Stimulated activated CD4-positive, alpha-beta T cell treated with anti-CD3 and anti-CD28 coated beads, TNF-alpha, amount 100 ng/mL, for 24 hours (primary cell): ENCODE measurements at regions not wholly inside any gene's neighbourhood (a gene's known extent, or its start where the extent isn't known, plus 50 kb on each side); places are given as distances from the start of the nearest gene placed in this dataset.
"Not testable (repeated sequence)": the region's sequence is repeated elsewhere in the genome, so short reads cannot be mapped to it uniquely, and the experiment has no call there.

Experiments
- DNase-seq, 3 experiments: peaks; one replicate each; pipeline ENCODE4 v3.0.0-alpha.2; 2020; ENCODE audit warnings: low read depth in 3 of 3

DNA sequence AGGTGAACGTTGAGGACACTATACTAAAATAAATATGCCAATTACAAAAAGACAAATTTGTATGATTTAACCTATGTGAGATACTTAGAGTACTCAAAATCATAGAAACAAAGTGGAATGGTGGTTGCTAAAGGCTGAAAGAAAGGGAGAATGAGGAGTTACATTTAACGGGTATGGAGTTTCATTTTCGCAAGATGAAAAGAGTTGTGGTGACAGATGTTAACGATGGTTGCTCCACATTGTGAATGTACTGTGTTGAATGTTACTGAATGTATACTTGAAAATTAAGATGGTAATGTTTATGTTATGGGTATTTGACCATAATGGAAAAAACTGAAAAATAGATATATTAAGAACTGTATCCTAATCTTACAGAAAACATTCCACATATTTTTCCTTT, 51.3 kb upstream of the MOCS2 start:
- no peak for DNase-seq

DNA sequence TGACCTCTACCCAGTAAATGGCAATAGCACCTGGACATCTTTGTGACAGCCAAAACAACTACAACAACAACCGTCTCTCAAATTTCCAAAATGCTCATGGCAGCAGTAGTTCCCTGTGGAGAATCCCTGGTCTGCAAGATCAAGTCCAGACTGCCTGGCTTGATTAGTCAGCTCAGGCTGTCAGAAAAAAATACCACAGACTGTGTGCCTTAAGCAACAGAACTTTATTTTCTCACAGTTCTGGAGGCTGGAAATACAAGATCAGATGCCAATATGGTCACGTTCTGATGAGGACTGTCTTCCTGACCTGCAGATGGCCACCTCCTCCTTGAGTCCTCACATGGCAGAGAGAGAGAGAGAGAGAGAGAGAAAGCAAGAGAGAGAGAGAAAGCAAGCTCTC, 52.3 kb upstream of the MOCS2 start:
- no peak for DNase-seq

DNA sequence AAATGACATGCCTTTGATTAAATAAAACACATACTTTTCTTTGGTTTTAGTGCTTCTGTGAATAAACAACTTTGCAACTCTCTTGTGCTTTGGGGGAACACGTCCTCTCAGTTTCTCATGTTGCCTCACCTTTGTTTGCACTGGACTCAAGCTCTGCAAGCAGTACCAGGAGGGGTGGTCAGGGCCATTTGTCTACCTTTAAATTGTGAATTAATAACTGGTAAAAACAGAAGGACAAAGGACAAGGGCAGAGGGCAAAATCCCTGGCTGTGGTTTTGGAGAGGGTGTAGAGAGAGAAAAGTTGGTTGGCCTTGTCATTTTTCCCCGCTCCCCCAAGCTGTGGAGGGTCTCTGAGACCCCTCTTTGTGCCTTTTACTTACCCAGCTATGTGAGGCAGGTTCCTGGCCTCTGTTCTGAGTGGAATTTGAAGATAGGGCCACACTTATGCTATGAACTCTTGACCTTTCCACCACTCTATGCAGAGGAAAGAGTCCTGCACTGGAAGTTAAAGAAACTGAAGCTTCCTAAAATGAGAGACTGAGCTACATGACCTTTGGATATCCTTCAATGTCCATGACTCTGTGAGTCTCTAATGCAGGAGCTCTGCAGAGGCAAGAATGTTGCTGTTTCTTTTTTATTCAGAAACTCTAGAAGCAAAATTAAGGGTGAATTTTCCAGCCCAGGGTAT, 55.1 kb upstream of the MOCS2 start:
- DNase-seq, result no peak

DNA sequence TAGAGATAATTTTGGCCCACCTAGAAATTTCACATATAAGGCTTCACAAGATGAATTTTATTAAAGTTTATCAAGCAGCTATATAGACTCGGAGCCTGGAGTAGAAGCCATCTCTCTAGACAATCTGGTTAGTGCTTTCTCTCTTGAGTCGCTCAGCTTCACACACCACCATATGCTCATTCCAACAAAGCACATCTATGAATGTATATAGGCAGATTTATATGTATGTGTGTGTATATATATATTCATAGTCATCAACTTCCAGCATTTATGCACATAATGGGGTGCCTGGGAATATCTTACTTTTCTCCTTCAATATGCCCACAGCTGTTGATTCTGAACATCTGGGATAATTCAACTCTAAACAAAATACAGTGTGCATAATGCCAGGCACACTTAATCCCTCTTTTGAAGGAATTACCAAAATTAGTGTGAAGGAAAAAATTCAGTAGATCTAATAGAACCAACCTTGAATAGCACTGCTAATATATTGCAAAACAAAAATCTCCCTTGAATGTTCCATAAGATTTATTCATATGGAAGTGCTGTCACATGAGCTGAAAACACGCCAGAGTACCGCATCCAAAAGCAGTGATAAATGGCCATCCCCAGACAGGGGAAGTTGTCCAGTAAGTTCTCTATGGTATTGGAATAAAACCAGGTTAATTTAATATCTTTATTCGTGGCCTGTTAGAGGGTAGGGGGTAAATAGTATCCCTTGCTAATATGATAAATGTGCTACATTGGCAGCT, 56.0 kb upstream of the MOCS2 start:
- DNase-seq, result no peak

DNA sequence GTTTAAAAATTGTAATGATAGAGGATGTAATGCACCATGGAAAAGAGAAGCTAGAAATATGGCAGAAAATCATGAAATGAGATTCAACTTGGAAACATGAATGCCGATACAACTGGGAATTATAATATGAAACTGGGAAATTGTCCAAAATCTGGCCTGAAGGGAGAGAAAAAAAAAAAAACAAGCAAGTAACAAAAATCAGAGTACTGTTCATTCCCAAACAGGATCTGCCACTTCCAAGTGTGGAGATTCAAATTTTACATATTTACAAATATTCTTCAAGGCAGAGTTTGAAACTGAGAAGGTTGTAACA, 56.6 kb upstream of the MOCS2 start:
- no peak for DNase-seq

DNA sequence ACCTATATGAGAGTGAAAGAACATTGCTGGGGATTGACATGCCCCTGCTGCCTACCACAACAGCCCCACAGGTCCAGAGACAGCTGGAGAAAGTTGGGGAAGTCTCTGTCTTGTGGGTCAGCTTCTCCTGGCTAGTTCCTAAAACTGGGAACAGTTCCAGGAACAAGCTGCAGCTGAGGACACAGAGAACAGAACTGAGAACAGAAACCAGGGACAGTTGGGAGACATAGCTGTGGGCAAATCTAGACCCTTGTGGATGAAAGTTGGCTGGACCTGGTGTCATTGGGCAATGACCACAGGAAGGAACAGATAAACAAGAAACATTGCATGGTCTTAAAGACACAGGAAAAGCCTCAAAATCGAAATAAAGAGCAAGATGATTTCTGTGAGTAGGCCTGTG, 58.3 kb upstream of the MOCS2 start:
- DNase-seq, result no peak

DNA sequence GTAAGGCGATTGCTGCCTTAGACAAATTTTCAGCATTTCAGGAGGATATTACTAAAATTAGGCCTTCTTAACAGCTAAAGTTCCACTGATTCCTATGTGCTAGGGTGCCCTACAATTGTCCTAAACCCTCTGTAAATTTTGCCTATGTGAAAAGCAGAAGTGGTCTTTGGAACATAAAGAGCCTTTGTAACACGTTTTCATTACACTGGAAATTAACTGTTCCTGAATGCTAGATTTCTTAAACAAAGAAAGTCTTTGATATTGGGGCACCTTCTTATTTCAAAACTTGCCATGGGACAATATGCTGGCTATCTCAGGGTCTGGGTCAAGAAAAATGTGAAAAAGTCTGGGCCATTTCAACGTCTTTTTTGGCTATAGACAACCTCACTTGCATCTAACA, 60.4 kb upstream of the MOCS2 start:
- DNase-seq, result no peak

DNA sequence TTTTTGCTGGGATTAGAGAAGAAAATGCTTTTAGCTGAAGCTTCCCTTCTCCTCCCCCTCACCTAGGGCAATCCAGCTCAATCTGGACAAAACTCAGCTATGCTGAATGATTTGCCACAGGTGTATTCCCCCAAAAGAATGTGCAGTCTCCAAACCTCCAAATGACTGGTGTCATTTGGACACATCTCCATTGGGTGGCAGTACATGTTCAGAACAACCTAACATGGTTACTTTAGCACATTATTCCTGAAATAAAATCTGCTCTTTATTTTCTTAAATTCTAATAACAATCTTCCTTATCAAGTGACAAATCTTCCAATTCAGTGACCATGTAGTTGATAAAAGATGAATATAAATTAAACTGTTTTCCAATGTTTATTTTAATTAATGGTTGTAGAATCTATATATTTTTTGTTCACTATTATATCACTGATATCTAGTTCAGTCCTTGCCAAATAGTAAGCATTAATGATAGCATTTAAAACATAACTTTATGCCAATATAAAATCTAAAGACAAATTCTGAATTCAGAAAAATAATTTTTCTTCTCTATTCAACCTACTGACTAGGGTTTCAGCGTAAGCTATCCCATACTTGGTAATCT, 61.3 kb upstream of the MOCS2 start:
- no peak for DNase-seq

DNA sequence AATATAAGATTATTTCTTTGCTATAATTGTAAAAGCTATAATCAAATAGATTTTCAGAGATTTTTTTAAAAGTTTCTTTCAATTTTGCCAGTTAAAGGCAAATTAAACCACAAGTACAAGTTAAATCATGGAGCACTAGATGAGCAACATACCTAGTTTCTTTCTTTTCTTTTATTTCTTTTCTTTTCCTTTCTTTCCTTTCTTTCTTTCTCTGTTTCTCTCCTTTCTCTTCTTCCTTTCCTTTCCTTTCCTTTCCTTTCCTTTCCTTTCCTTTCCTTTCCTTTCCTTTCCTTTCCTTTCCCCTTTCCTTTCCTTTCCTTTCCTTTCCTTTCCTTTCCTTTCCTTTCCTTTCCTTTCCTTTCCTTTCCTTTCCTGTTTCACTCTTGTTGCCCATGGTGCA, 62.5 kb upstream of the MOCS2 start:
- DNase-seq, result not testable (repeated sequence)

DNA sequence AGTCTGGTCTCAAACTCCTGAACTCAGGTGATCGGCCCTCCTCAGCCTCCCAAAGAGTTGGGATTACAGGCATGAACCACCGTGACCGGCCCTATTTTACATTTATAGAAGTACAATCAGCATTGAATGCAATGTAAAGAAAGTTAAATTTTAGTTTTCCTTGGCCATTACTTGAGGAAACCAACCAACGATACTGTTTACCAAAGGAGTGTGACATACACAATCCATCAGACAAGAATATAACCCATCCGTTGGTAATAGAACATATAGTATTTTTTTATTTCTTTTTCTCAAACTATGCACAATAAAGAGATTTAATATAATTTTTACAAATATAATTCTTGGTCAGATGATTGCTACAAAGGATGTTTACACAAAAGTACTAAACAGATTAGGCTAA, 63.1 kb upstream of the MOCS2 start:
- no peak for DNase-seq

DNA sequence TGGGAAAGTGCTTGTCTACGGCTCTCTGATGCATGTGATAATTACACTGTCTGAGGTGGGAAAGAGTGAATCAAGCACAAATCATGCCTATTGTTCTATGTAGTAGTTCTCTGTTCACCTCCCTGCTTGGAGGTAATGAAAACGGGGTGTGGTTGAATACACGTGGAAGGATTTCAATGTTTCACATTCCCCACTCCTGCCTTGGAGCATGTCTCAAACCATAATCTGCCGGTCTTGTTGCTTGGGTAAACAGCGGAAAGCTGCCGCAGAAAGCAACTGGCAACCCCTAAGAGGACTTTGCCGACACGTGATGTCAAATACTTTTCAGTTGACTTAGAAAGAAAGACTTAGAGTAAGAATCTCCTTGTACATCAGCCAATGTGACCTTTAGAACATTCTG, 63.5 kb upstream of the MOCS2 start:
- no peak for DNase-seq

DNA sequence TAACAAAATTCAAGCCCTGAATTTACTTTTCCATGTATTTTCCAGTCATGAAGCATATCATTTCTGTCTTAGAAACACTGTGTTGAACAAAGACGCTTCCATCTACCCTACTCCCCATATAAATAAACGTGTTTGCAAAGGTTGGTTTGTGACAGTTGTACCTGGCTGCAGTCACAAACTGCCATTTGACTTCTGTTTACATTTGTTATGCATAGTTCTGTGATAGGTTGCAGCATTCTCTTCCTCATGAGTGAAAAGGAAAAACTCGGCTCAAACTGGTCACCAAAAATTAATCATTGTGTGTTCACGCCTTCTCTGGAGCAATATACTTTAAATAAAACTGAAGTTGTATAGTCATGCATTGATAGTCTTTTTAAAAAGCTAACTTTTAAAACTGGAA, 69.3 kb upstream of the MOCS2 start:
- no peak for DNase-seq

DNA sequence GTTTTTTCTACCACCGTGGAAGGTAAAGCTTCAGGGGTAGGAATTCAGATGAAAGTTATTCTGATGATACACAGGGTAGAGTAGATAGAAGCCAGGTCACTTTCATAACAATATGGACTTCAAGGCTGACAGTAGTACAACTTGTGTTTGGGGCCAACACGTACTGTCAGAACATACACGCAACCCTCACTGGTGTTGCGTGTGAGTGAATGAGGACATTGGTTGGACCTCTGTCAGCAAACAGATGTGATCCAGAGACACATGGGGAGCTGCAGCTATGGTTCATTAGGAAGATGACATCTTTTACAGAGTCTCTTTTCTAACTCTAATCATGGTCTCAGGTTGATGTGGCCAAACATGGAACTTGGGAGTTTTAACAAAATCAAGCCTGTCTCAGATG, 70.1 kb upstream of the MOCS2 start:
- DNase-seq, result no peak

DNA sequence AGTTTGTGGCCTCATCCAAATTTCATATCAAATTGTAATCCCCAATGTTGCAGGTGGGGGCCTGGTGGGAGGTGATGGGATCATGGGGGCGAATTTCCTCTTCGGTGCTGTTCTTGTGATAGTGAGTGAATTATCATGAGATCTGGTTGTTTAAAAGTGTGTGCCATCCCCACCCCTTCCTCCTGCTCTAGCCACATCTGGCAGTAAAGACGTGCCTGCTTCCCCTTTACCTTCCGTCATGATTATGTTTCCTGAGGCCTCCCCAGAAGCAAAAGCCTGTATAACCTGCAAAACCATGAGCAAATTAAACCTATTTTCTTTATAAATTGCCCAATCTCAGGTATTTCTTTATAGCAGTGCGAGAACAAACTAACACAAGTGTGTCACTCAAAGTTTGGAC, 71.0 kb upstream of the MOCS2 start:
- DNase-seq, result no peak

DNA sequence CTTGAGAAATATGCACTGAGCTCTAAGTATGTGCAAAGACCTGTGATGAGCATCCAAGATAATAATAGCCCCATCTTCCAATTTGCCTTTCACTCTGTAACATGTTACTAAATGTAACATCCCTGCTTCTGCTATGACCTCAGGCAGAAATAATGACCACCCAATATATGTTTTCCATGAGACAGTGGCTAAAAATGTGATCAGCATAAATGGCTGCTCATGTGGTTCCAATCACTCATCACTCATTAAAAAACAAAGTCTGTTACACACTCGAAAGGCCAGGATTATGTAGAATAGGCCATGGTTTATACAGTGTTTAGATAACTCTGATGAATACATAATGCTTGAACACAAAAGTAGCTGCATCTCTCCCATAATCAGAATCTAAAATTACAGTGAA, 71.4 kb upstream of the MOCS2 start:
- DNase-seq, result no peak

DNA sequence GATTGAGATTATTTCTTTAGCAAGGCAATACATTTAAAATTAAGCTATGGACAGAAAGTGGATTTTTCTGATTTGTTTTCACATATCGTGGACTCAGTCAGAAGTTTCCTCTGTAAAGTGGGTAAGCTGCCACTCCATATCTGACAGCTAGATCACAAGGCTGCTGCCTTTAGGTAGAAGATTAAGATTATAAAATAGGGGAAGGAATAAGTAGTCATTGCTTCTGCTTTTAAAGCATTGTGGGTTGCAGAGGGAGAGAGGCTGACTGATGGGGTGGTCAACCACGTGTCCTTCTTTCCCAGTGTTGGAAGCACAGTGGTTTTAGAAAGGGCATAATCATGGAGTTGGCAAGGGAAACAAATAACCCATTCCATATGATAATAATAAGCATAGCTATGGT, 74.3 kb upstream of the MOCS2 start:
- DNase-seq, result no peak

DNA sequence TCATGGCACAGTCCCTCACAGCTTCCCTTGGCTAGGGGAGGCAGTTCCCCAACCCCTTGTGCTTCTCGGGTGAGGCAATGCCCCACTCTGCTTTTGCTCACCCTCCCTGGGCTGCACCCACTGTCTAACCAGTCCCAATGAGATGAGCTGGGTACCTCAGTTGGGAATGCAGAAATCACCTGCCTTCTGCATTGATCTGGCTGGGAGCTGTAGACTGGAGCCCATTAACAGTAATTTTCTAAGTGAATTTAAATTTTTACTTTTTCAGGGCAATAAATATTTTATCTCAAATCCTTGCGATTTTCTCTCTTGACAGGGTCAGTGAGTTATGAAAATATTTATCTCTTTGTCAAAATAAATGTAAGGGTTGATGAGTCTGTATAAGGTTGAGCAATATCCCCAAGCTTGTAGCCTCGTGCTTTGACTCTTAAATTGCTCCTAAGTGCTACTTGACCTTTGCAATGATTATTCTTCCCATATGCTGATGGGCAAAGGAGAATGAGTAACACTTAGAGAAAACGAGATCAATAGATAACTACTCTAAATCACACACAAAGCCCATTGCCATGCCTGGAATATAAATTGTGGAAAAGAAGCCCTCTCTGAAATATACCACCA, 82.1 kb upstream of the MOCS2 start:
- no peak for DNase-seq

DNA sequence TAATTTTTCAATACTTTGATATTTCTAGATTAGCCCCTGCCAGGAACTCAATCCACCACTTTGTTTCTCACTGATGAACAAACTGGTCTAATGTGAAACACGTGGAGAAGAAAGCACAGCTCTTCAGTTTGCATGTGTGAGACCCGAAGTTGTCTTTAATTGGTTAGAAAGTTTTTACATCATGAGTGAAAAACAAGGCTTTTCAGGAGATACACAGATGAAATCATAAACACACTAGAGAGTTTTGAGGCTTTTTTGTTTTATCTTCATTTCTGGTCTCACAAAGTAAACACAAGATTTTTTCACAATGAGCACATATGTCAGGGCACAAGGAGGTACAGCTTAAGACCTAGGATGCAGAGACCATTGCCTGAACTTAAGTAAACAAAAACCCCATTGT, 84.5 kb upstream of the MOCS2 start:
- DNase-seq, result no peak

DNA sequence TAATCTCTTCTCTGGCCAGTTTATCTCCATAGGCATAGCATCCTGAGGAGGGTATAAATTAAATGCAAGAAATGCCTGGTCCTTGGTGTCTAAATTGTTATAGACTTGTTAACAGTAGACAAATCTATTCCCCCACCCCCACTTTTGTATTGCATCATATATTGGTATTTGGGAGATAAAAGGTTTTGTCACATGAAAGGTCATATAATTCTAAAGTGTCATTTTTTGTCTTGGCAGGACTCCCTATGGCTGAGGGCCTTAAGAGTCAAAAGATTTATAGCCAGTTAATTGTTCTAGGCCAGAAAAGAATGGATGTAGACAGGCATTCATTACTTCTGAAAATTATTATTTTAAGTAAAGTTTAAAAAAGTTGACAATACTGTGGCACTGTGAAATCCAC, 90.3 kb upstream of the MOCS2 start:
- DNase-seq, result no peak

DNA sequence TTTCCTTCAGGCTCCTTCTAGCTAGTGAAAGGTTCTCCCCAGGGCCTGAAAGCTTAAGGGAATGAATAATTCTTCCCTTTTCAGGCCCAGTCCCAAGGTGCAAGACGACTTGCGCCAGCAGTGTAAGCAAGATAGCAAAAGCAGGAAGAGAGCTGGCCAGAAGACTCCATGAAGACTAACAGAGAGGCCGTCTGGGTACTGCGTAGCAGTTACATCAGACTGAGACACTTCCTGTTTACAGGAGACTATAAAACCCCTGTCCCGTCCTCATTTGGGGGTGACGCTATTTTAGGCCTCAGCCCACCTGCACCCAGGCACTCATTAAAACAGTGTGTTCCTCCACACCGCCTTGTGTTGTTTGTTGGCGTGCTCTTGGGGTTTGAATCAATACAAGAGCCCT, 90.7 kb upstream of the MOCS2 start:
- DNase-seq, result no peak

DNA sequence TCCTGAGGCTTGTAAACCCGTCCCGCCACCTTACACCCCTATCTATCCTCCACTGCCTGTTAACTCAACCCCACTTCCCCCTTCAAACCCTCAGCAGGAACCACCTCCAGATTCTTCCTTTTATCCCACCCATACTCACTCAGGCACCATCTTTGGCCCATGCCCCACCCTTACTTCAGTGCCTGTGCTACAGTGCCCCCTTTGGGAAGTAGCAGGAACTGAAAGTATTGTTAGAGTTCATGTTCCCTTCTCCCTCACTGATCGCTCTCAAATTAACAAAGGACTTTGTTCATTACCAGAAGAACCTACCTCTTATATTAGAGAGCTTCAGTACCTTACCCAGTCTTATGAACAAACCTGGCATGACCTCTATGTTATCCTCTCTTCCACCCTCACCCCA, 92.2 kb upstream of the MOCS2 start:
- no peak for DNase-seq

DNA sequence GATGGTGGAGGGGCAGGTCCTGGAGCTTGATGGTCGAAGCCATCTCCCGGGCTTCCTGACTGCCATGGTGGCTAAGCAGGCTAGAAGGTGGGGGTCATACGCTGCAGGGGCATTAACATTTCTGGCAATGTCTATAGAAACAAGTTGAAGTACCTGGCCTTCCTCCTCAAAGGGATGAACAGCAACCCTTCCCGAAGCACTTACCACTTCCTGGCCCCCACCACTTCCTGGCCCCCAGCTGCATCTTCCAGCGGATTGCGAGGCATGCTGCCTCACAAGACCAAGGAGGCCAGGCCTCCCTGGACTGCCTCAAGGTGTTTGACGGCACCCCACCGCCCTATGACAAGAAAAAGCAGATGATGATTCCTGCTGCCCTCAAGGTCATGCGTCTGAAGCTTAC, 97.0 kb upstream of the MOCS2 start:
- DNase-seq, result no peak

DNA sequence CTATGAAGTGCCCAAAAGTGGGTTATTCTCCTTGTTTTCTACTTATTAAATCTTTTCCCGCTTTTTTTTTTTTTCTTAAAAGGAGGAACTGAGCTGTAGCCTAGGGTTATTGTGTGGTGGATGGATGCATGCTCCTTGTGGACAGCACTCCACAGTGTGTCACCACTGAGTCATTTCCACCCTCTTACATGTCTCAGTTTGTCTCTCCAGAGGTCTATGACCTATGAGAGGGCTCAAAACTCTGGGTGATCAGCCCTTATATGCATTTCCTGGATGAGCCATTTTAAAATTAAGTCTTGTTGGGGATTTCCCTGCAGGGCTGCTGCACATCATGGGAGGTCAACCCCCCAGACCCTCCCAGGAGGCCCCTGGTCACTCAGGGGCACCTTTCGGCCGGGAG, 102.2 kb upstream of the MOCS2 start:
- no peak for DNase-seq
